ENCODE measurements at regions not wholly inside any gene's neighbourhood (a gene's known extent, or its start where the extent isn't known, plus 50 kb on each side); places are given as distances from the start of the nearest gene placed in this dataset.

- TF ChIP-seq CTCF (IDR thresholded peaks at IDR 0.05; ENCODE audit: insufficient read depth, low read length, severe bottlenecking): no peak
- FAIRE-seq (peak; percentile 23), DNase-seq (ENCODE audit: low read depth) (no peak)
- Histone ChIP-seq H3K27me3 (ENCODE audit: control insufficient read depth, insufficient read depth, low read length) (no peaks in the 10 kb centered on the region), H3K36me3 (ENCODE audit: control insufficient read depth, insufficient read depth, low read length) (no peaks in the 10 kb centered on the region), H3K4me3 (ENCODE audit: low read depth, low read length) (no peak overlapping the region)
Measured at GRCh38 chr16:18059089-18059488, 277.4 kb downstream of the NPIPA8 start.

- no peak for TF ChIP-seq CTCF (IDR thresholded peaks at IDR 0.05; ENCODE audit: insufficient read depth, low read length, severe bottlenecking)
- Histone ChIP-seq H3K4me3 (ENCODE audit: low read depth, low read length) (no peak overlapping the region), H3K27me3 (ENCODE audit: control insufficient read depth, insufficient read depth, low read length) (no peaks in the 10 kb centered on the region), H3K36me3 (ENCODE audit: control insufficient read depth, insufficient read depth, low read length) (no peaks in the 10 kb centered on the region)
- DNase-seq (ENCODE audit: low read depth) (no peak), FAIRE-seq (no peak)
Measured at GRCh38 chr16:18055411-18055916, 281.1 kb downstream of the NPIPA8 start.

GRCh38 chr16:18050777-18051176 is 285.8 kb downstream of the NPIPA8 start:
- no peak for TF ChIP-seq CTCF (IDR thresholded peaks at IDR 0.05; ENCODE audit: insufficient read depth, low read length, severe bottlenecking)

GRCh38 chr16:18050234-18050633 is 286.3 kb downstream of the NPIPA8 start:
- FAIRE-seq: no peak
- H3K27me3 ChIP-seq (ENCODE audit: control insufficient read depth, insufficient read depth, low read length): no peaks in the 10 kb centered on the region

More at GRCh38 chr16:18050777-18051176, 285.8 kb downstream of the NPIPA8 start:
- no peaks in the 10 kb centered on the region for H3K36me3 ChIP-seq (ENCODE audit: control insufficient read depth, insufficient read depth, low read length)
- H3K27me3 ChIP-seq (ENCODE audit: control insufficient read depth, insufficient read depth, low read length): no peaks in the 10 kb centered on the region
- FAIRE-seq (no peak), DNase-seq (ENCODE audit: low read depth) (no peak)
- no peak overlapping the region for H3K4me3 ChIP-seq (ENCODE audit: low read depth, low read length)

GRCh38 chr16:18049547-18050133 is 286.9 kb downstream of the NPIPA8 start:
- no peaks in the 10 kb centered on the region for H3K27me3 ChIP-seq (ENCODE audit: control insufficient read depth, insufficient read depth, low read length)
- DNase-seq (ENCODE audit: low read depth): no peak
- no peaks in the 10 kb centered on the region for H3K36me3 ChIP-seq (ENCODE audit: control insufficient read depth, insufficient read depth, low read length)
- H3K4me3 ChIP-seq (ENCODE audit: low read depth, low read length): no peak overlapping the region
- FAIRE-seq: no peak
- TF ChIP-seq CTCF (IDR thresholded peaks at IDR 0.05; ENCODE audit: insufficient read depth, low read length, severe bottlenecking): no peak

More at GRCh38 chr16:18050234-18050633, 286.3 kb downstream of the NPIPA8 start:
- no peak for TF ChIP-seq CTCF (IDR thresholded peaks at IDR 0.05; ENCODE audit: insufficient read depth, low read length, severe bottlenecking)
- no peak for DNase-seq (ENCODE audit: low read depth)
- H3K36me3 ChIP-seq (ENCODE audit: control insufficient read depth, insufficient read depth, low read length): no peaks in the 10 kb centered on the region
- H3K4me3 ChIP-seq (ENCODE audit: low read depth, low read length): no peak overlapping the region
